ENCODE measurements at regions not wholly inside any gene's neighbourhood (a gene's known extent, or its start where the extent isn't known, plus 50 kb on each side); places are given as distances from the start of the nearest gene placed in this dataset.

DNA sequence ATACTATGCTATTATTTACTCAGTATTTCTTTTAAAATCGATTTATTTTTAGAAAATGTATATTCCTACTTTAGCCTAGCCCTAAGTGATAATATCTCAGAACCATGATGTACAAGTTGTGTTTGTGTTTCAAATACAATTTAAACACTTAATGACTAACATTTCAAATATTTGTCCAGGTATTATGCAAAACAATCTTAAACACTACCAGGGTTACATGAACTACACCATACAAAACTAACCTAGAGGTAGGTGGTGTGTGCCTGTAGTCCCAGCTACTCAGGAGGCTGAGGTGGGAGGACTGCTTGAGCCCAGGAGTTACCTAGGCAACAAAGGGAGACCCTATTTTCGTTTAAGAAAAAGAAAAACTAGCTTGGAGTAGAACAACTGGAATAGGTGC, 83.0 kb upstream of the TMEM33 start:
- TF ChIP-seq EP300 (IDR thresholded peaks at IDR 0.05; ENCODE audit: borderline replicate concordance) = no peak
- TF ChIP-seq EGR1 (IDR thresholded peaks at IDR 0.05) = no peak
- TF ChIP-seq TCF12 (IDR thresholded peaks at IDR 0.05; ENCODE audit: low read depth) = no peak
- TF ChIP-seq FOXM1 (IDR thresholded peaks at IDR 0.05; ENCODE audit: borderline replicate concordance, low read depth) = no peak
- TF ChIP-seq TAF1 (IDR thresholded peaks at IDR 0.05; ENCODE audit: low read depth) = no peak
- TF ChIP-seq, protein P1, sequence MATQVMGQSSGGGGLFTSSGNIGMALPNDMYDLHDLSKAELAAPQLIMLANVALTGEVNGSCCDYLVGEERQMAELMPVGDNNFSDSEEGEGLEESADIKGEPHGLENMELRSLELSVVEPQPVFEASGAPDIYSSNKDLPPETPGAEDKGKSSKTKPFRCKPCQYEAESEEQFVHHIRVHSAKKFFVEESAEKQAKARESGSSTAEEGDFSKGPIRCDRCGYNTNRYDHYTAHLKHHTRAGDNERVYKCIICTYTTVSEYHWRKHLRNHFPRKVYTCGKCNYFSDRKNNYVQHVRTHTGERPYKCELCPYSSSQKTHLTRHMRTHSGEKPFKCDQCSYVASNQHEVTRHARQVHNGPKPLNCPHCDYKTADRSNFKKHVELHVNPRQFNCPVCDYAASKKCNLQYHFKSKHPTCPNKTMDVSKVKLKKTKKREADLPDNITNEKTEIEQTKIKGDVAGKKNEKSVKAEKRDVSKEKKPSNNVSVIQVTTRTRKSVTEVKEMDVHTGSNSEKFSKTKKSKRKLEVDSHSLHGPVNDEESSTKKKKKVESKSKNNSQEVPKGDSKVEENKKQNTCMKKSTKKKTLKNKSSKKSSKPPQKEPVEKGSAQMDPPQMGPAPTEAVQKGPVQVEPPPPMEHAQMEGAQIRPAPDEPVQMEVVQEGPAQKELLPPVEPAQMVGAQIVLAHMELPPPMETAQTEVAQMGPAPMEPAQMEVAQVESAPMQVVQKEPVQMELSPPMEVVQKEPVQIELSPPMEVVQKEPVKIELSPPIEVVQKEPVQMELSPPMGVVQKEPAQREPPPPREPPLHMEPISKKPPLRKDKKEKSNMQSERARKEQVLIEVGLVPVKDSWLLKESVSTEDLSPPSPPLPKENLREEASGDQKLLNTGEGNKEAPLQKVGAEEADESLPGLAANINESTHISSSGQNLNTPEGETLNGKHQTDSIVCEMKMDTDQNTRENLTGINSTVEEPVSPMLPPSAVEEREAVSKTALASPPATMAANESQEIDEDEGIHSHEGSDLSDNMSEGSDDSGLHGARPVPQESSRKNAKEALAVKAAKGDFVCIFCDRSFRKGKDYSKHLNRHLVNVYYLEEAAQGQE (IDR thresholded peaks at IDR 0.05; ENCODE audit: low read depth) = no peak
- TF ChIP-seq RAD21 (IDR thresholded peaks at IDR 0.05; ENCODE audit: low read depth) = no peak
- TF ChIP-seq, protein P2, sequence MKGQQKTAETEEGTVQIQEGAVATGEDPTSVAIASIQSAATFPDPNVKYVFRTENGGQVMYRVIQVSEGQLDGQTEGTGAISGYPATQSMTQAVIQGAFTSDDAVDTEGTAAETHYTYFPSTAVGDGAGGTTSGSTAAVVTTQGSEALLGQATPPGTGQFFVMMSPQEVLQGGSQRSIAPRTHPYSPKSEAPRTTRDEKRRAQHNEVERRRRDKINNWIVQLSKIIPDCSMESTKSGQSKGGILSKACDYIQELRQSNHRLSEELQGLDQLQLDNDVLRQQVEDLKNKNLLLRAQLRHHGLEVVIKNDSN (IDR thresholded peaks at IDR 0.05) = no peak
- TF ChIP-seq ZBTB7A (IDR thresholded peaks at IDR 0.05; ENCODE audit: low read depth) = no peak
- no peak for TF ChIP-seq TEAD4 (IDR thresholded peaks at IDR 0.05)
- TF ChIP-seq, protein P3, sequence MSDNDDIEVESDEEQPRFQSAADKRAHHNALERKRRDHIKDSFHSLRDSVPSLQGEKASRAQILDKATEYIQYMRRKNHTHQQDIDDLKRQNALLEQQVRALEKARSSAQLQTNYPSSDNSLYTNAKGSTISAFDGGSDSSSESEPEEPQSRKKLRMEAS (IDR thresholded peaks at IDR 0.05) = no peak
- TF ChIP-seq NFIC (IDR thresholded peaks at IDR 0.05) = no peak
- TF ChIP-seq CEBPB (IDR thresholded peaks at IDR 0.05) = no peak
- TF ChIP-seq CREB1 (IDR thresholded peaks at IDR 0.05; ENCODE audit: low read depth) = no peak
- no peak for TF ChIP-seq YY1 (IDR thresholded peaks at IDR 0.05; ENCODE audit: low read depth)

DNA sequence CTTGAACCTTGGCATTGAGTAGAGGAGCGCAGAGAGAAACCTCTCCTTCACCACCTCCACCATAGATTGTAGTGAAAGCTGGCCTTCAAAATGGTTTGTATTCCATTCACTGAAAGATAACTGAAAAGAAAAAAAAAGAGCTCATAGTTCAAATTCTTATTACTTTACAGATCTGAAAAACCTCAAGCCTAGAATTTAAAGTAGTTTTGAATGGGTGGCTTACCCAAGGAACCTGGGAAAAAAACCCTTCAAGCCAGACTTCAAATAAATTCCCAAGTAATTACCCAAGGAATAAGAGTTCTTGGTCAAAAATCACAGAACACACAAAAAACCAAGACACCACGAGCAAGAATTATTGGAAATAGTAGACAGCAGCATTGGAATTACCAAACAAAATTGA, 83.6 kb upstream of the TMEM33 start:
- TF ChIP-seq YY1 (IDR thresholded peaks at IDR 0.05; ENCODE audit: low read depth) (no peak), CREB1 (IDR thresholded peaks at IDR 0.05; ENCODE audit: low read depth) (no peak), CEBPB (IDR thresholded peaks at IDR 0.05) (no peak), RAD21 (IDR thresholded peaks at IDR 0.05; ENCODE audit: low read depth) (no peak), EP300 (IDR thresholded peaks at IDR 0.05; ENCODE audit: borderline replicate concordance) (no peak), FOXM1 (IDR thresholded peaks at IDR 0.05; ENCODE audit: borderline replicate concordance, low read depth) (no peak), NFIC (IDR thresholded peaks at IDR 0.05) (no peak), TCF12 (IDR thresholded peaks at IDR 0.05; ENCODE audit: low read depth) (no peak), TEAD4 (IDR thresholded peaks at IDR 0.05) (no peak), TAF1 (IDR thresholded peaks at IDR 0.05; ENCODE audit: low read depth) (no peak), ZBTB7A (IDR thresholded peaks at IDR 0.05; ENCODE audit: low read depth) (no peak), EGR1 (IDR thresholded peaks at IDR 0.05) (no peak)
- TF ChIP-seq, protein P2 (IDR thresholded peaks at IDR 0.05) = no peak
- TF ChIP-seq, protein P1 (IDR thresholded peaks at IDR 0.05; ENCODE audit: low read depth) = no peak
- TF ChIP-seq, protein P3 (IDR thresholded peaks at IDR 0.05) = no peak

DNA sequence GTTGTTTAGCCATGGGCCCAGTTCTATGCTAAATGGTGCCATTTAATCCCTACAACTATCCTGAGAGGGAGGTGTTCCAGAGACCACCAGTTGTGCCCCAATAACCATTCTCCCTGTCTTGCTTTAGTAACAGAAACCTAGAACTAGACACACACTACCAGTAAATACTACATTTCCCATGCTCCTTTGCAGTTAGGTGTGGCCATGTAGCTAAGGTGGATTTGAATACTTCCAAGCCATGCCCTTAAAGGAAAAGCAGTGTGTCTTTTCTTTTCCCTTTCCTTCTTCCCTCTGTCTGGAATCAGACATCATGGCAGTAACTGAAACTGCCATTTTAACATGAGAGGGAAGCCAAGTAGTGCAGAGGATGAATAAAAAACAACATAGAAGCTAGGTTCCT, 90.9 kb upstream of the TMEM33 start:
- TF ChIP-seq, protein P3 (IDR thresholded peaks at IDR 0.05) = no peak
- TF ChIP-seq YY1 (IDR thresholded peaks at IDR 0.05; ENCODE audit: low read depth) = 0 out of 2 replicates have a peak, but pooled peaks have one; percentile 20

DNA sequence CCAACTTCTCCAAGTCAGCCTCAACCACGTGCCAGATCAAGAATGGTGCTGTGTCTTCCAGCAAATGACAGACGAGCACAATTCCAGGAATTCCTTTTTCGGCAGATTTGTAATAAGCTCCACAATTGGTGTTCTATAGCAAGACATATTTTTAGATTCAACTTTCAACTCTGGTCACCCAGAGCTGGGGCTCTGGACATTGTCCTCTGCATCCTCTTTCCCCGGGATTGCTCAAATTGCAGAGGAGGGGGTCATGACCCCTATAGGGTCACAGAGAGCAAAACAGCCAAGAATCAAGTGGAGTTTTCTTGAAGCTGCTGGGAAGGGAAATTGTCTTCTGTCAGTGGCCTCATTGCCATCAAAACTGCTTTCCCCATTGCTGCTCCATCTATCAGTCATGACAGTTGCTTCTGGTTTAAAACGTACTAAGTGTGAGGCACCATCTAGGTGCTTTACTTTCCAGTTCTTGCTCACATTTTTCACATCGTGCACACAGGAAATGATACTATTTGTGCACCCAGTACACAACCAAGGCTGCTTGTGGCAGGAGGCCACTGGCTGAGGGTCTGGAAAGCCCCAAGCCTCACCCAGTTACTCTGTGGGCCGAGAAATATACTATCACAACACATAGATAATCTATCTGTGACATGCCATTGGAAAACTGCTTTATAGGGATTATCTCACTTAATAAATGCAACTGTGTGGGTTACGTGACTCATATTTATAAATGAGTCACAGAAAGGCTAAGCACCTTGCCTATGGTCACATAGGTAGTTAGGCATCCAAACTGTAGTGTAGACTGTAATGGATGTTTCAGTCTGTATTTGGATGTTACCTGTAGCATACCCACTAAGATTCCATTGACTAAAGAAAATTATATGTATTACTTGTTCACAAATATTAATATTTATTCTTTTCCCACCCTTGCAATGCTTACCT, 91.7 kb upstream of the PHOX2B start:
- TF ChIP-seq CREB1 (IDR thresholded peaks at IDR 0.05; ENCODE audit: low read depth) (no peak), CEBPB (IDR thresholded peaks at IDR 0.05) (no peak)
- TF ChIP-seq, protein P1 (IDR thresholded peaks at IDR 0.05; ENCODE audit: low read depth) = no peak
